ENCODE measurements at regions not wholly inside any gene's neighbourhood (a gene's known extent, or its start where the extent isn't known, plus 50 kb on each side); places are given as distances from the start of the nearest gene placed in this dataset.

GRCh38 chr13:112170823-112171569 lies 104.0 kb downstream of the SOX1 start:
- intact Hi-C loops (cut with micrococcal nuclease; ENCODE audit: unreplicated experiment) = no loop called here
- no TSS peak for BruUV-seq (replicated peaks)
- DNase-seq = peak in 1 of 2 experiments; percentile 25
- no peaks in the 10 kb centered on the region for H3K4me1 ChIP-seq
- TF ChIP-seq, protein P1, sequence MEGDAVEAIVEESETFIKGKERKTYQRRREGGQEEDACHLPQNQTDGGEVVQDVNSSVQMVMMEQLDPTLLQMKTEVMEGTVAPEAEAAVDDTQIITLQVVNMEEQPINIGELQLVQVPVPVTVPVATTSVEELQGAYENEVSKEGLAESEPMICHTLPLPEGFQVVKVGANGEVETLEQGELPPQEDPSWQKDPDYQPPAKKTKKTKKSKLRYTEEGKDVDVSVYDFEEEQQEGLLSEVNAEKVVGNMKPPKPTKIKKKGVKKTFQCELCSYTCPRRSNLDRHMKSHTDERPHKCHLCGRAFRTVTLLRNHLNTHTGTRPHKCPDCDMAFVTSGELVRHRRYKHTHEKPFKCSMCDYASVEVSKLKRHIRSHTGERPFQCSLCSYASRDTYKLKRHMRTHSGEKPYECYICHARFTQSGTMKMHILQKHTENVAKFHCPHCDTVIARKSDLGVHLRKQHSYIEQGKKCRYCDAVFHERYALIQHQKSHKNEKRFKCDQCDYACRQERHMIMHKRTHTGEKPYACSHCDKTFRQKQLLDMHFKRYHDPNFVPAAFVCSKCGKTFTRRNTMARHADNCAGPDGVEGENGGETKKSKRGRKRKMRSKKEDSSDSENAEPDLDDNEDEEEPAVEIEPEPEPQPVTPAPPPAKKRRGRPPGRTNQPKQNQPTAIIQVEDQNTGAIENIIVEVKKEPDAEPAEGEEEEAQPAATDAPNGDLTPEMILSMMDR (IDR thresholded peaks at IDR 0.05; ENCODE audit: insufficient read depth in 1 of 2, low read depth in 1 of 2, low read length in 1 of 2, severe bottlenecking in 1 of 2, unreplicated experiment in 1 of 2) = no peak
- H3K4me3 Mint-ChIP-seq (ENCODE audit: unreplicated experiment) = no peak overlapping the region
- POLR2A ChIA-PET = no interaction called here
- H3K36me3 Mint-ChIP-seq (ENCODE audit: insufficient read depth, unreplicated experiment) = no peaks in the 10 kb centered on the region
- peaks cover 21% of the 10 kb centered on the region for H3K27me3 Mint-ChIP-seq (ENCODE audit: insufficient read depth, unreplicated experiment)
- no peaks in the 10 kb centered on the region for H3K36me3 ChIP-seq (ENCODE audit: control insufficient read depth, insufficient read depth, low read length)
- peaks cover 21% of the 10 kb centered on the region for H3K9me3 Mint-ChIP-seq (ENCODE audit: unreplicated experiment)
- no peak overlapping the region for H3K27ac Mint-ChIP-seq (ENCODE audit: unreplicated experiment)
- no peaks in the 10 kb centered on the region for H3K27me3 ChIP-seq (replicated peaks; ENCODE audit: control insufficient read depth, insufficient read depth, low read length)
- H3K9me3 ChIP-seq = peaks cover 8% of the 10 kb centered on the region; the same call in 1 of the 2 replicates
- CTCF ChIA-PET = no interaction called here
- H3K4me3 ChIP-seq (ENCODE audit: low read depth, low read length) = no peak overlapping the region
- no peaks in the 10 kb centered on the region for H3K4me1 Mint-ChIP-seq (ENCODE audit: low read depth, unreplicated experiment)

DNA sequence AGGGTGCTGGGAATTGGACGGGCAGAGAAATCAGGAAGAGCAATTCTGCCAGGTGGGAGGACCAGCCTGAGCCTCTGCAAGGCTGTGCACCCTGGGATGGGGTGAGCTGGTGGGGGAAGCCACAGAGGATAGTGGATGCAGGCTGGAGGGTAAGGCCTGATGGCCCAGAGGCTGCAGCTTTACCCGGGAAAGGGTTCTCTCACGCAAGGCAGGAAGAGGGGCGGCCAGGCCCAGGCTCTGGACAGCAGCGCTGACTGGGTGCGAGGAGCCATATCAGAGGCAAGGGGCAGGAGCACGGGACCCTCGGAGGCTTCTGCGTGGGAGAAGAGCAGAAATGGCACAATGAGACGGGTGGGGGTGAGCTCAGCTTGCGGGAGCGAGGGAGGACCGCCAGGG lies 104.6 kb downstream of the SOX1 start:
- Histone ChIP-seq H3K4me1 (no peaks in the 10 kb centered on the region), H3K4me3 (ENCODE audit: low read depth, low read length) (no peak overlapping the region), H3K36me3 (ENCODE audit: control insufficient read depth, insufficient read depth, low read length) (no peaks in the 10 kb centered on the region), H3K9me3 (peaks cover 8% of the 10 kb centered on the region; the same call in 1 of the 2 replicates), H3K27me3 (replicated peaks; ENCODE audit: control insufficient read depth, insufficient read depth, low read length) (no peaks in the 10 kb centered on the region)
- TF ChIP-seq, protein P1 (IDR thresholded peaks at IDR 0.05; ENCODE audit: insufficient read depth in 1 of 2, low read depth in 1 of 2, low read length in 1 of 2, severe bottlenecking in 1 of 2, unreplicated experiment in 1 of 2) = no peak
- H3K9me3 Mint-ChIP-seq (ENCODE audit: unreplicated experiment) = peaks cover 21% of the 10 kb centered on the region
- intact Hi-C loops (cut with micrococcal nuclease; ENCODE audit: unreplicated experiment) = no loop called here
- no peaks in the 10 kb centered on the region for H3K4me1 Mint-ChIP-seq (ENCODE audit: low read depth, unreplicated experiment)
- peaks cover 18% of the 10 kb centered on the region for H3K27me3 Mint-ChIP-seq (ENCODE audit: insufficient read depth, unreplicated experiment)
- ChIA-PET POLR2A (no interaction called here), CTCF (no interaction called here)
- no peak overlapping the region for H3K4me3 Mint-ChIP-seq (ENCODE audit: unreplicated experiment)
- BruUV-seq (replicated peaks) = no TSS peak
- no peaks in the 10 kb centered on the region for H3K36me3 Mint-ChIP-seq (ENCODE audit: insufficient read depth, unreplicated experiment)
- DNase-seq = no peak
- H3K27ac Mint-ChIP-seq (ENCODE audit: unreplicated experiment) = no peak overlapping the region

- Histone ChIP-seq H3K36me3 (ENCODE audit: control insufficient read depth, insufficient read depth, low read length) (no peaks in the 10 kb centered on the region), H3K4me1 (no peaks in the 10 kb centered on the region), H3K9me3 (peaks cover 8% of the 10 kb centered on the region; the same call in 1 of the 2 replicates), H3K4me3 (ENCODE audit: low read depth, low read length) (no peak overlapping the region), H3K27me3 (replicated peaks; ENCODE audit: control insufficient read depth, insufficient read depth, low read length) (no peaks in the 10 kb centered on the region)
- Mint-ChIP-seq H3K36me3 (ENCODE audit: insufficient read depth, unreplicated experiment) (no peaks in the 10 kb centered on the region), H3K9me3 (ENCODE audit: unreplicated experiment) (peaks cover 21% of the 10 kb centered on the region), H3K4me1 (ENCODE audit: low read depth, unreplicated experiment) (no peaks in the 10 kb centered on the region), H3K4me3 (ENCODE audit: unreplicated experiment) (no peak overlapping the region), H3K27ac (ENCODE audit: unreplicated experiment) (no peak overlapping the region), H3K27me3 (ENCODE audit: insufficient read depth, unreplicated experiment) (peaks cover 18% of the 10 kb centered on the region)
- no TSS peak for BruUV-seq (replicated peaks)
- ChIA-PET CTCF (no interaction called here), POLR2A (no interaction called here)
- intact Hi-C loops (cut with micrococcal nuclease; ENCODE audit: unreplicated experiment) = no loop called here
- TF ChIP-seq, protein P1 (IDR thresholded peaks at IDR 0.05; ENCODE audit: insufficient read depth in 1 of 2, low read depth in 1 of 2, low read length in 1 of 2, severe bottlenecking in 1 of 2, unreplicated experiment in 1 of 2) = no peak
- no peak for DNase-seq
These were observed 105.1 kb downstream of the SOX1 start for GRCh38 chr13:112172017-112172416.
